GM12891 (cell line): ENCODE measurements at regions not wholly inside any gene's neighbourhood (a gene's known extent, or its start where the extent isn't known, plus 50 kb on each side); places are given as distances from the start of the nearest gene placed in this dataset.

ENCODE experiments used
- DNase-seq: peaks from one replicate; pipeline ENCODE4 v3.0.0; 2011; ENCODE audit warnings: low spot score; ENCODE audit not compliant: insufficient read length
- FAIRE-seq: peaks from 2 replicates; lab custom pipeline; 2011; peaks lifted over from hg19 to GRCh38; lab: Jason Lieb, UNC
- PAX5 ChIP-seq: IDR thresholded peaks from 2 replicates; pipeline ENCODE4 v1.6.1; 2011; ENCODE audit warnings: low read length, moderate library complexity, mild to moderate bottlenecking; ENCODE audit not compliant: insufficient read depth, severe bottlenecking
- POLR2A ChIP-seq: IDR thresholded peaks from 2 replicates; pipeline ENCODE4 v1.6.1; 2011; ENCODE audit warnings: low read depth, low read length, control low read depth
- POLR2AphosphoS5 ChIP-seq: IDR thresholded peaks from 2 replicates; pipeline ENCODE4 v1.6.1; 2011; ENCODE audit warnings: low read depth, low read length, control low read depth
- POU2F2 ChIP-seq: IDR thresholded peaks from 2 replicates; pipeline ENCODE4 v1.6.1; 2011; ENCODE audit warnings: low read depth, mild to moderate bottlenecking, control low read depth, low read length, moderate library complexity
- SPI1 ChIP-seq: IDR thresholded peaks from 2 replicates; pipeline ENCODE4 v1.6.1; 2011; ENCODE audit warnings: low read depth, low read length, control low read depth
- TAF1 ChIP-seq: IDR thresholded peaks from 2 replicates; pipeline ENCODE4 v1.6.1; 2011; ENCODE audit warnings: low read depth, low read length, control low read depth

DNA sequence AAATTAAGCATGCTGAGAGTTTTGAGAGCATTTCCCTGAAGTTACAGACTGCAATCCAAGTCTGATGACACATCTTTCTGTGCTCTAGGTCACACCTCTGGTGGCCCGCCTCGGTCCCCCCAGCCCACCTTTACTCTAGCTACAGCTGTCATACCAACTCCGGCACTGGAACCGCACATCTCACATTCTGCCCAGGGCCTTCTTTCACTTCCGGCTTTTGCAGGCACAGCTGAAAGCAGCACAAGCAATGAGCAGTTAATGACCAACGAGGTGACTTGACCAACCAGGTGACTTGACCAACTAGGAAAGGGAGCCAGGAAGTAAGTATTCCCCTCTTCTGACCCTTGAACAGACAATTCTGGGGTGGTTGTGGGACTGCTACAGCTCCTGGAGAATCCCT lies 88.6 kb upstream of the MOCS1 start:
- FAIRE-seq (no peak), DNase-seq (no peak)
- no peak for TF ChIP-seq TAF1
- no peak for TF ChIP-seq POLR2A
- TF ChIP-seq POLR2AphosphoS5: no peak
- peak; percentile 46; the same call in 1 of the 2 replicates for TF ChIP-seq SPI1

DNA sequence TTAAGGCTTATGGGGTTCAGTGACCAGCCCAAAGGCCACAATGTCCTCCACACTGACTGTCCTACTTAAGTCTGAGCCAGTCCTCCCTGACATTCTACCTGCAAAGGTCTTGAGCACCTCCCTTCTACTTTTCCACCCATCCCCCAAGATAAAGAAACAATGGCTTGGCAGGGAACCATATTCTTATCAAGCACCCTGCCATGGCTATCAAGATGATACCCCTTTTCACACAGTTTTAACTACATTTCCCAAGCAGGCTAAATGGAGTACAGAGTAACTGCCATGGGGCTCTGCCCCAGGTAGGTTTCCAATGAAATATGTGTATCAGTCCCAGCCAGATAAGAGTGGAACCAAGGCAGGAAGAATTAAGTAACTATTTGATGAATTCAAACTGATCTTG lies 85.9 kb upstream of the MOCS1 start:
- DNase-seq (no peak), FAIRE-seq (no peak)
- TF ChIP-seq TAF1: no peak
- no peak for TF ChIP-seq PAX5
- no peak for TF ChIP-seq POLR2A
- no peak for TF ChIP-seq POLR2AphosphoS5
- no peak for TF ChIP-seq POU2F2

DNA sequence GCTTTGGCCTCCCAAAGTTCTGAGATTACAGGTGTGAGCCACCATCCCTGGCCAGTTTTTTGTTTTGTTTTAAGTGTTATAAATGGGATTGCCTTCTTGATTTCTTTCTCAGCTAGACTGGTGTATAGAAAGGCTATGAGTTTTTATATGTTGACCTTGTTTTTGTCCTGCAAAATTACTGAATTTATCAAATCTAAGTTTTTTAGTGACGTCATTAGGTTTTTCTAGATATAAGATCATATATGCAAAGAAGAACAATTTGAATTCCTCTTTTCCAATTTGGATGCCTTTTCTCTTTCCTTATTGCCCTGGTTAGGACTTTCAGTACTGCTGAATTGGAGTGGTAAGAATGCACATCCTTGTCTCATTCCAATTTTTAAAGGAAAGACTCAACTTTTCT lies 81.3 kb upstream of the MOCS1 start:
- DNase-seq (no peak), FAIRE-seq (no peak)
- TF ChIP-seq TAF1 (no peak), POLR2AphosphoS5 (no peak), PAX5 (no peak), POLR2A (no peak), SPI1 (no peak), POU2F2 (no peak)

DNA sequence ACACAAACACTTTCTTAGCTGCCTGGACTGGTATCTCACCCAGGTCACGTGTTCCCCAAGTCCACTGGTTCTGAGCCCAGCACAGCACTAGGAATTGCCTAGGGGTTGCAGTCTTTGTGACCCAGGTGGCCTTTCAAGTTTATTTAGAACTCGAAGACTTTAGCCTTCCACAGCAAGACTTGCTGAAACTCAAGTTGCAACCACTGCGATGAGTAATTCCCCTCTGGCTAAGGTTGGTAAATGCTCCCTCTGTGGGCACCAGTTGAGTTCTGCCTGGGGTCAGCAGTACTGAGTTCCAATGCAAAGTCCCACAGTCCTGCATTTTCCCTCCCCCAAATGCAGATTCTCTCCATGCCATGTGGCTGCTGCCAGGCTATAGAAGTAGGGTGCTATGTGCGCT lies 77.6 kb upstream of the MOCS1 start:
- DNase-seq (no peak), FAIRE-seq (no peak)

DNA sequence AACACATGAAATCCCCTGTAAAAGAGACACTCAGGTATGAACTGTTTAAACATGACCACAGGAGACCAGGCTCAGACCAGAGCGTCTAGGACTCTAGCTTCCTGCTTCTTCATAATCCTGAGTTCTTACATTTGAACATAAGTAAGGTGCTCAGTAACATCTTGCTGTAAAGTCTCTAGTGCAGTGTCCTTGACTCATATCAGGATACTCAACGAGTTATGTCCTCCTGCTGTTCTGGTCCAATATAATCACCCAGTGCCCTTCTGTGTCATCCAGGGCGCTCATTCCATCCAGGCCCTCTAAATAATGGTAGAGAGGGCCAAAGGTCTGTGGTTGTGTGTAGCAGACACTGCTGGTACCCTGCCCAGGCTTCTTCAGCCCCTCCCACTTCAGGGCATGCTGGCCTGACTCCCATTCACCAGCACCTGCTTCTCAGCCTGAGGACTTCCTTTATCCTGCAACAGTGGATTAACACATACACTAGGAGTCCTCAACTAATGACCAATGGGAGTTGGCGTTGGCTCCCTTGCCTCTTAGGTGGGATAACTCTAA lies 66.8 kb upstream of the MOCS1 start:
- TF ChIP-seq POLR2A: no peak
- no peak for TF ChIP-seq PAX5
- no peak for TF ChIP-seq TAF1
- no peak for TF ChIP-seq POLR2AphosphoS5
- TF ChIP-seq POU2F2: no peak
- no peak for TF ChIP-seq SPI1
- DNase-seq (no peak), FAIRE-seq (no peak)

More for the DNA sequence above, 77.6 kb upstream of the MOCS1 start:
- TF ChIP-seq TAF1: no peak
- TF ChIP-seq POU2F2: no peak
- no peak for TF ChIP-seq SPI1
- TF ChIP-seq POLR2A: no peak
- TF ChIP-seq POLR2AphosphoS5: no peak

DNA sequence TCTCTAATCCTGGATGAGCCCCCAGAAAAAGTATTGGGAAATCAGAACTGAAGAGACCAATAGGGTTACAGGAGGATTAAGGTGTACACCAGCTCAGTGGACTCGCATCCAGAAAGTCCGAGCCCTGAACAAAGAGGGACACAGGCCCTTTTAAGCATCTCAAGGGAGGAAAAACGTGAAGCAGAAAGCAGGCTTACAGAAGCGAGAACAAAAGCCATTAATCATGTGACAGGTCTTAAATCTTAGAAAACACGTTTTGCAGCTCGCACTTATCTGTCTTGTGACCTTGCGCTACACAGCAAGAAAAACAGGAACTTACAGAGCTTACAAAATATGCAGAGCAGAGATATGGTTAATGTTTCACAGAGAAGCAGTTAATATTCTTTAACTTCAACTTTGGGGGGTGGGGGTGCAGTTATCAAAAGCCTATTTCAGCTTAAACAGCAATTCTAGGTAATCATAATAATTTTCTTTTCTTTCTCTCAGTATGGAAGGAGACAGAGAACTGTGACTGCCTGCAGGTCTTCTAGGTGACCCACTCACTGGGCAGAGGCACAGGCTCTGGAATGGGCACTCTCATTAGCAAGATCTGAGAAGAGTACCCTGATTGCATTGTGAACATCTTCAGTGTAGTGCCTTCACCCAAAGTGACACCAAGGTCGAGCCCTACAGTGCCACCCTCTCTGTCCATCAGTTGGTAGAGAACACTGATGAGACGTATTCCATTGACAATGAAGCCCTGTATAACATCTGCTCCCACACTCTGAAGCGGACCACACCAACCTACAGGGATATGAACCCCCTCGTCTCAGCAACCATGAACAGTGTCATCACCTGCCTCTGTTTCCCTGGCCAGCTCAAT lies 65.0 kb upstream of the MOCS1 start:
- FAIRE-seq (no peak), DNase-seq (no peak)
- TF ChIP-seq TAF1 (no peak), POLR2A (no peak), SPI1 (no peak), POLR2AphosphoS5 (no peak), POU2F2 (no peak), PAX5 (no peak)

DNA sequence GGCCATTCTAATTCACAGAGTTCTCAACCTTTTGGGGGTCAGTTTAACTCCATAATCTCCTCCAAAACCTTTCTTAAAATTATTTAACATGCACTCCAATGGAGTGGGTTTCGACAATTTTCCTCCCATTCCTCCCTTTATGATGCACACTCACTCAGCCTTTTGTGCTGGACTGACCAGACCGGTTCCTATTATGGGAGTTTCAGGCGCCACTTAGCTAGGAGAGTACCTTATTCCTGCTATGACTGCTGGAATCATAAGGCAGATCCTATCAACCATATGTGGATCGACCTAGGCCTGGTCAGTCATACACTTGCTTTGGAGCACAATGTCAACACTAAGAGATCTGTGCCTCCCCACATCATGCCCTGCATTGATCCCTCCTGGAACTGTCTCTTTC lies 63.9 kb upstream of the MOCS1 start:
- TF ChIP-seq SPI1 (no peak), PAX5 (no peak), POLR2AphosphoS5 (no peak), TAF1 (no peak), POLR2A (no peak), POU2F2 (no peak)
- FAIRE-seq: no peak
- DNase-seq: no peak

DNA sequence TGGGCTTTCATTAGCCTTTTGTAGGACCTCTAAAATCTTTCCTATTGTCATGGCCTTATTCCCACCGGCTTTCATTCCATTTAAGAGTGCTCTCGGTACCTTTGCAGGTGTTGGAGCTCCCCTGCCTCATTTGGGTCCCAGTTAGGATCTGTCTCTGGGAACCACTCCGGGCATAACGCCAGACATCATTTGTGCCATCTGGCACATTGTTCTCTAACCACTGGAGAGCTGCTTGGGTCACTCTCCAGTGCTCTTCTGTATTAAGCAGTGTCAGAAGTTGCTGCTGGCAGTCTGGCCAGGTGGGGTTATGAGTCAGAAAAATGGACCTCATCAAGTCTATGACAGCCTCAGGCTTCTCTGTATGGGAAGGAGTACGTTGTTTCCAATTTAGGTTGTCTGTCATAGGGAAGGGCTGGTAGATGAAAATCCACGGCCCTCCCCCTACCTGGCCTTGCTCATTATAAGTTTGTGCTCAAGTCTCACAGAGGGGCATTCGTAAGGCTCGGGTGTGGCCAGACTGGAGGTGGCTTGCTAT lies 62.9 kb upstream of the MOCS1 start:
- FAIRE-seq (no peak), DNase-seq (no peak)
- no peak for TF ChIP-seq POU2F2
- TF ChIP-seq TAF1: no peak
- no peak for TF ChIP-seq PAX5
- no peak for TF ChIP-seq POLR2A
- no peak for TF ChIP-seq POLR2AphosphoS5
- TF ChIP-seq SPI1: no peak

DNA sequence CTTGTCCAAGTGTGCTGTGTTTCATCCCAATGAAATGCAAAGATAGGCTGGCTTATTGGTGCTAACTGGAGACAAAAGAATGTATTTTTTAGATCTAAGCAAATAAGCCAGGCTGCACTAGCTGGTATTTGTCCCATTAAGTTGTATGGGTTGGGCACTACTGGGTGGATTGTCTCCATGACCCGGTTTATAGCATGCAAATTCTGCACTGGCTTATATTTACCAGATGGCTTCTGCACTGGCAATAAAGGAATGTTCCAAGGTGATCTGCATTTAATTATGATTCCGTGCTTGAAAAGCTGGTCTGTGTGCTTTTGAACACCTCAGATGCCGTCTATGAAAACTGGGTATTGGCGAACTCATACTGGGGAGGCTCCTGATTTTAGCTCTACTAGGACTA lies 61.4 kb upstream of the MOCS1 start:
- TF ChIP-seq POU2F2: no peak
- DNase-seq (no peak), FAIRE-seq (no peak)

DNA sequence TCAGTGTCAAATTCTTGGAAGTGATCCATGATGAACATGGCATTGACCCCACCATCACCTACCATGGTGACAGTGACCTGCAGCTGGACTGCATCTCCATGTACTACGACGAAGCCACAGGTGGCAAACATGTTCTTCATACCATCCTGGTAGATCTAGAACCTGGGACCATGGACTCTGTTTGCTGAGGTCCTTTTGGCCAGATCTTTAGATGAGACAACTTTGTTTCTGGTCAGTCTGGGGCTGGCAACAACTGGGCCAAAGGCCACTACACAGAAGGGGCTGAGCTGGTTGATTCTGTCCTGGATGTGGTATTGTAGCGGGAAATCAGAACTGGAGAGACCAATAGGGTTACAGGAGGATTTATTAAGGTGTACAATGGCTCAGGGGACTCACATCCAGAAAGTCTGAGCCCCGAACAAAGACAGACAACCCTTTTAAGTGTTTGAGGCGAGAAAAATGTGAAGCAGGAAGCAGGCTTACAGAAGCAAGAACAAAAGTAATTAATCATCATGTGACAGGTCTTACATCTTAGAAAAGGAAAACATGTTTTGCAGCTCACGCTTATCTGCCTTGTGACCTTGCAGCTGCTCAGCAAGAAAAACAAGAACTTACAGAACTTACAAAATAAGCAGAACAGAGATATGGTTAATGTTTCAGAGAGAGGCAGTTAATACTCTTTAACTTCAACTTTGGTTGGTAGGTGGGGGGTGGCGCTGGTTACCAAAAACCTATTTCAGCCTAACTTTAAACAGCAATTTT lies 58.8 kb upstream of the MOCS1 start:
- TF ChIP-seq PAX5 (no peak), POLR2AphosphoS5 (no peak), SPI1 (no peak), POLR2A (no peak), POU2F2 (no peak), TAF1 (no peak)
- no peak for DNase-seq
- FAIRE-seq: no peak
